Femur (tissue), 1 donor: ENCODE measurements at regions not wholly inside any gene's neighbourhood (a gene's known extent, or its start where the extent isn't known, plus 50 kb on each side); places are given as distances from the start of the nearest gene placed in this dataset.
A peak's percentile ranks its signal among the peaks of the same experiment; 100 is the strongest.

ENCODE experiments used
- DNase-seq: peaks from one replicate; pipeline ENCODE4 v3.0.0-alpha.2; 2017

- DNase-seq: no peak
These were observed 66.1 kb upstream of the FAM204A start for GRCh38 chr10:118408181-118408580.

- no peak for DNase-seq
These were observed 65.7 kb upstream of the FAM204A start for GRCh38 chr10:118407777-118408176.

- no peak for DNase-seq
These were observed 64.9 kb upstream of the FAM204A start for GRCh38 chr10:118407026-118407425.

GRCh38 chr10:118405928-118406327 lies 63.8 kb upstream of the FAM204A start:
- DNase-seq: no peak

GRCh38 chr10:118403967-118404366 lies 61.8 kb upstream of the FAM204A start:
- no peak for DNase-seq

GRCh38 chr10:118401708-118402193 lies 59.6 kb upstream of the FAM204A start:
- no peak for DNase-seq

GRCh38 chr10:118397391-118397790 lies 55.3 kb upstream of the FAM204A start:
- no peak for DNase-seq

GRCh38 chr10:118395947-118396346 lies 53.8 kb upstream of the FAM204A start:
- DNase-seq: no peak

- DNase-seq: peak; percentile 24
These were observed 52.4 kb upstream of the FAM204A start for GRCh38 chr10:118394301-118395200.

GRCh38 chr10:118392761-118393160 lies 50.6 kb upstream of the FAM204A start:
- DNase-seq: peak; percentile 31
